ENCODE measurements at regions not wholly inside any gene's neighbourhood (a gene's known extent, or its start where the extent isn't known, plus 50 kb on each side); places are given as distances from the start of the nearest gene placed in this dataset.

DNA sequence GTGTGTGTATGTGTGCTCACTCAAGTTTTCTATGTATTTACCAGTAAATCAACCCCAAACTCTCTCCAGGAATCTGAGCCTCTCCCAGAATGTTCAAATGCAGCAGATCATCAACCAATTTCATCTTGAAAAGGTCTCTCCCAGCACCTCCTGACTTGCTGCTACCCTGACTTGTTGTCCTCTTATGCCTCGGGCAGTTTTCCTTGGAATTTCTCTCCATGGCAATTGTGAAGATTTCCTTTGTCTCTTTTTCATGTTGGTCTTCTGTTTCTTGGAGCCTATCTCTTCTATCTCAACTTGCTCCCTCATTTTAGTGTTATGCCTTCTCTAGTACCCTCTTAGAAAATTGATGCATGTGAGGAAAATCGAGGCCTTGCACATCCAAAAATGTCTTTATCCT, 303.6 kb upstream of the KIF2A start:
- Mint-ChIP-seq H3K27me3 (no peaks in the 10 kb centered on the region), H3K4me3 (no peak overlapping the region), H3K36me3 (ENCODE audit: low read depth) (no peaks in the 10 kb centered on the region), H3K9me3 (no peaks in the 10 kb centered on the region), H3K27ac (no peak overlapping the region), H3K4me1 (no peaks in the 10 kb centered on the region)
- ATAC-seq (no peak), DNase-seq (no peak)

DNA sequence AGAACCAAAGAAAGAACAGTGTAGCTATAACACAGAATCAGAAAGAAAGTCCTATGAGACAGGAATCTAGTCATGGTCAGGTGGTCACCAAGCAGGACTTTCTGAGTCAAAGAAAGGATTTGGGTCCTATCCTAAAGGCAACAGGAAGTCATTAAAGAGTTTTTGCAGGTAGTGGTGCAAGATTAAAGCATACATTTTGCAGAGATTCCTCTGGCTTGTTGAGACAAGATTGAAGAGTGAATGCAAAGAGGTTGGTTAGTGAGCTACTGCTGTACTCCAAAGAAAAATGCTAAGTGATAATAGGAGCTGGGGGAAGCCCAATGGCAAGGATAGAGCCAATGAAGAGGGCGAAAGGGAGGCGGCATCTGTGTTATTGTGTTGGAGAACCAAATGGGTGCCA, 300.5 kb upstream of the KIF2A start:
- Mint-ChIP-seq H3K36me3 (ENCODE audit: low read depth) (no peaks in the 10 kb centered on the region), H3K27ac (no peak overlapping the region), H3K4me3 (no peak overlapping the region), H3K4me1 (no peaks in the 10 kb centered on the region), H3K27me3 (no peaks in the 10 kb centered on the region), H3K9me3 (no peaks in the 10 kb centered on the region)
- DNase-seq: no peak
- no peak for ATAC-seq

DNA sequence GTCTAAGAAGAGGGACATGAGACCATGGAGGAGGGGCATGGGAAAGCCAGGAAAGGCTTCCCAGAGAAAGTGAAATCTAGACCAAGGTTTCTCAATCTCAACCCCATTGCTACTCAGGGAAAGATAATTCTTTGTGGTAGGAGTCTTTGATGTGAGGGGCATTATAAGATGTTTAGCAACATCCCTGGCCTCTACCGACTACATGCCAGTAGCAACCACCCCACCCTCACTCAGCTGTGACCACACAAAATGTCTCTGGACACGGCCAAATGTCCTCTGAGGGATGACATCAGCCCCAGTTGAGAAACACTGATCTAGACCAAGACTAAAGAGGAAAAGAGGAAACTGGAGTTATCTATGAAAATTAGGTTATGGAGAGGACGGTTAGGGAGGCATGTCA, 298.5 kb upstream of the KIF2A start:
- no peaks in the 10 kb centered on the region for H3K27me3 Mint-ChIP-seq
- ATAC-seq (no peak), DNase-seq (no peak)
- H3K9me3 Mint-ChIP-seq: no peaks in the 10 kb centered on the region
- no peaks in the 10 kb centered on the region for H3K4me1 Mint-ChIP-seq
- H3K4me3 Mint-ChIP-seq: no peak overlapping the region
- H3K36me3 Mint-ChIP-seq (ENCODE audit: low read depth): no peaks in the 10 kb centered on the region
- no peak overlapping the region for H3K27ac Mint-ChIP-seq

GRCh38 chr5:62011089-62011664, 294.8 kb upstream of the KIF2A start:
- H3K4me1 Mint-ChIP-seq: no peaks in the 10 kb centered on the region
- H3K9me3 Mint-ChIP-seq: no peaks in the 10 kb centered on the region
- DNase-seq (no peak), ATAC-seq (no peak)
- no peaks in the 10 kb centered on the region for H3K27me3 Mint-ChIP-seq
- no peak overlapping the region for H3K27ac Mint-ChIP-seq
- H3K36me3 Mint-ChIP-seq (ENCODE audit: low read depth): no peaks in the 10 kb centered on the region
- H3K4me3 Mint-ChIP-seq: no peak overlapping the region

DNA sequence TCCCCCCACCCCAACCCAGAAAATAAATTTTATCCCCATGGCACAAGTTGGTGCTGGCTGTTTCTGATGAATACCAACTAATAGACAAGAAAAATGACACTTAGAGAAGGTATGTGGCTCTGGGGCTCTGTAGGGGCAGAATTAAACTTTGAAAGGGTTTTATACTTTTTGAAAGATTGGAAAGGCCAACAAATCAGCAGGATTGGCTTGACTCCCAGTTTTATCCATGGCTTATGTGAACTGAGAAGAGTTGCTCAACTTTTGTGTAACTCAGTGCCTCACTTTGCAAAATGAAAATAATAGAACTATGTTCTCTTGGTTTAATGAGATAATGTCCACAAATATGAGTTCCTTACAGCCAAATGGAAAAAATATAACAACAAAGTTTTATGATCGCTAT, 288.9 kb upstream of the KIF2A start:
- no peak for DNase-seq
- no peaks in the 10 kb centered on the region for H3K9me3 Mint-ChIP-seq
- no peak overlapping the region for H3K27ac Mint-ChIP-seq
- no peaks in the 10 kb centered on the region for H3K36me3 Mint-ChIP-seq (ENCODE audit: low read depth)
- no peak overlapping the region for H3K4me3 Mint-ChIP-seq
- no peaks in the 10 kb centered on the region for H3K4me1 Mint-ChIP-seq
- no peaks in the 10 kb centered on the region for H3K27me3 Mint-ChIP-seq
- no peak for ATAC-seq

DNA sequence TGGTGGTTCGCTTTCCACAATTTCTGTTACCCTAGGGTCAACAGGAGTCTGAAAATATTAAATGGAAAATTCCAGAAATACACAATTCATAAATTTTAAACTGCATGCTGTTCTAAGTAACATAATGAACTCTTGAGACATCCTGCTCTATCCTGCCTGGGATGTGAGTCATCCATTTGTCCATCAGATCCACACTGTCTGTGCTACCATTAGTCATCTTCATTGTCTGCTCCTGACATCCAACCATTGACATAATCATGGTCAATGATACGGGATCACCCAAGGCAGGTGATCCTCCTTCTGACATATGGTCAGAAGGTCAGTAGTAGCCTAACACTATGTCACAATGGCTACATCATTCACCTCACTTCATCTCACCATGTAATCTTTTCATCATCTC, 276.7 kb upstream of the KIF2A start:
- peaks cover 9% of the 10 kb centered on the region for H3K9me3 Mint-ChIP-seq
- H3K4me1 Mint-ChIP-seq: no peaks in the 10 kb centered on the region
- H3K27ac Mint-ChIP-seq: no peak overlapping the region
- no peak for ATAC-seq
- H3K27me3 Mint-ChIP-seq: no peaks in the 10 kb centered on the region
- no peak for DNase-seq
- H3K36me3 Mint-ChIP-seq (ENCODE audit: low read depth): no peaks in the 10 kb centered on the region
- no peak overlapping the region for H3K4me3 Mint-ChIP-seq

GRCh38 chr5:62030326-62030725, 275.7 kb upstream of the KIF2A start:
- Mint-ChIP-seq H3K4me3 (no peak overlapping the region), H3K9me3 (peaks cover 9% of the 10 kb centered on the region), H3K27ac (no peak overlapping the region), H3K36me3 (ENCODE audit: low read depth) (no peaks in the 10 kb centered on the region), H3K27me3 (no peaks in the 10 kb centered on the region), H3K4me1 (no peaks in the 10 kb centered on the region)
- DNase-seq: no peak
- ATAC-seq: no peak

DNA sequence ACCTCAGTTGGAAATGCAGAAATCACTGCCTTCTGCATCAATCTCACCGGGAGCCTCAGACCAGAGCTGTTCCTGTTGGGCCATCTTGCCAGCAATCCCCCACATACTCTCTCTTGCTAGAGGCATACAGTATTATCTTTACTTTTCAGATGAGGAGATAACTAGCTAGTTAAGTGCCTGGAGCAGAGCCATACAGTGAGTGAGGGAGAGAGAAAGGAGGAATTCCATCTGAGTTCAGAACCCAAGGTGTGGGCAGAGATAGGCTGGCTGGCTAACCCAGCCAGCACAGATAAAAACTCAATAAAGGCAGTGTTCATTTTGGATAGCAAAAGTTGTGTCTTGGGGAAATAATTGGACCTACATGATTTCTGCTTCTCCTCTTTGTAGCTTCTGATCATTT, 268.0 kb upstream of the KIF2A start:
- DNase-seq (no peak), ATAC-seq (no peak)
- H3K36me3 Mint-ChIP-seq (ENCODE audit: low read depth): no peaks in the 10 kb centered on the region
- no peaks in the 10 kb centered on the region for H3K27me3 Mint-ChIP-seq
- H3K9me3 Mint-ChIP-seq: no peaks in the 10 kb centered on the region
- no peaks in the 10 kb centered on the region for H3K4me1 Mint-ChIP-seq
- H3K4me3 Mint-ChIP-seq: no peak overlapping the region
- no peak overlapping the region for H3K27ac Mint-ChIP-seq

DNA sequence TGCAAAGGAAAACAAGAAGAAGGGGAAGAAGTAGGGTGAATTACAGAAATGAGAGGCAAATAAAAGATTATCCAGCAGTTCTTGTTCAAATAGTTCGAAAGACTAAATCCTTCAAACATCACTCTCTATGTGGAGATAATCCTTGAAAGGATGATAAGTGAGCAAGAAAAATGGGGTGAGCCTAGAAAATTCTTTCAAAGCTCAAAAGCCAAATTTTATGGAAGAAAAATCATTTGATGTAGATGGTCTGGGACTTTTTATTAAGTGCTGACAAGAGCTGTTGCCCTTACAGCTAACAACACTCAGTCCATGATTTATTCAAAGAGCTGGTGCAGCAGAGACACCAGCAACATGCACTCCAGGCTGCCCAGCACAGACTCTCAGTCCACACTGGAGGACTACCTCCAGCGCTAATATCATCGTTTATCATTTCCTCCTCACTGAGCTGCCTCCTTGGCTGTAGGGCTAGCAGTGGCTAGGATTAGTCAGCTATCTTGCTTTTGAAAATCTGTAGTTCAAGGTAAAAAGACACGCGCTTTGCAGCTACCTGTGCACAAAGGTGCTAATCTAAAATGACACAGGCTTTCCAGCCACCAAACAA, 264.8 kb upstream of the KIF2A start:
- H3K27me3 Mint-ChIP-seq: no peaks in the 10 kb centered on the region

DNA sequence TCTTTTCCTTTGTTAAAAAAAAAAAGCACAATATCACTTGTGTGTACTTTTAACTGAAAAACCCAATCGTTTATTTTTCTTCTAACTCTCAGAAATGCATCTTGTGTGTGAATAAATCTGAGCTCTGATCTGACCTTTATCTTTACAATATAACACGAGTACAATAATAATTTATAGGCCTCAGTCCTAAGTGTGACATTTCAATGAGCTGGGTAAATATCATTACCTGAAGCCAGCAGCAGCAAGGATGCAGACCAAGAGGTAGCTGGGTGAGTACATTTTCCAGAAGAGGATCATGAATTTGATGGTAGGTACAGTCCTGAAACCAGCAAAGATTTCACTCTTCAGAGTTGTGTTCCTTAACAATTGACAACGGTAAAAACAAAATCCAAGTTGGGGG, 264.0 kb upstream of the KIF2A start:
- Mint-ChIP-seq H3K36me3 (ENCODE audit: low read depth) (no peaks in the 10 kb centered on the region), H3K4me1 (no peaks in the 10 kb centered on the region), H3K27me3 (no peaks in the 10 kb centered on the region), H3K9me3 (peaks cover 8% of the 10 kb centered on the region), H3K27ac (no peak overlapping the region), H3K4me3 (no peak overlapping the region)
- DNase-seq (no peak), ATAC-seq (no peak)

More for the DNA sequence above, 264.8 kb upstream of the KIF2A start:
- no peak for ATAC-seq
- peaks cover 3% of the 10 kb centered on the region for H3K9me3 Mint-ChIP-seq
- no peak for DNase-seq
- H3K27ac Mint-ChIP-seq: no peak overlapping the region
- H3K4me3 Mint-ChIP-seq: no peak overlapping the region
- no peaks in the 10 kb centered on the region for H3K4me1 Mint-ChIP-seq
- H3K36me3 Mint-ChIP-seq (ENCODE audit: low read depth): no peaks in the 10 kb centered on the region

- Mint-ChIP-seq H3K36me3 (ENCODE audit: low read depth) (no peaks in the 10 kb centered on the region), H3K4me3 (no peak overlapping the region), H3K9me3 (peaks cover 12% of the 10 kb centered on the region), H3K27ac (no peak overlapping the region), H3K27me3 (no peaks in the 10 kb centered on the region), H3K4me1 (no peaks in the 10 kb centered on the region)
- DNase-seq: no peak
- ATAC-seq: no peak
Observed at GRCh38 chr5:62043289-62044280, 262.4 kb upstream of the KIF2A start.

DNA sequence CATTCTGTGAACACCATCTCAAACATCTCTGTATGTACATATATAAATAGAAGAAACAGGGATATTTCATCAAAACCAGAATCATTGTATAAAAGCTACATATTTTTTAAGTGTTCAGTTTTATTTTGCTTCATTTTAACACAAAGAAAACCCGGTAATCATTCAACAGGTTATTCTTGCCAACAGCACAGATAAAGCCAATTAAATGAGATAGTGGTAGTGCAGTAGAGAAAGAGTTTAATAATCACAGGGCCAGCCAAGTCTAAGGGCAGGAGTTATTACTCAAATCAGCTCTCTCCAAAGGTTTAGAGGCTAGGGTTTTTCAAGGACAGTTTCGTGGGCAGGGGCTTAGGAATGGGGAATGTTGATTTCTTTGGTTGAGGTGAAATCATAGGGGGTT, 261.0 kb upstream of the KIF2A start:
- Mint-ChIP-seq H3K4me3 (no peak overlapping the region), H3K36me3 (ENCODE audit: low read depth) (no peaks in the 10 kb centered on the region), H3K4me1 (no peaks in the 10 kb centered on the region), H3K27me3 (no peaks in the 10 kb centered on the region), H3K27ac (no peak overlapping the region), H3K9me3 (peaks cover 12% of the 10 kb centered on the region)
- DNase-seq (no peak), ATAC-seq (no peak)

GRCh38 chr5:62046191-62046590, 259.8 kb upstream of the KIF2A start:
- Mint-ChIP-seq H3K27ac (no peak overlapping the region), H3K9me3 (peaks cover 12% of the 10 kb centered on the region), H3K4me1 (no peaks in the 10 kb centered on the region), H3K4me3 (no peak overlapping the region), H3K27me3 (no peaks in the 10 kb centered on the region), H3K36me3 (ENCODE audit: low read depth) (no peaks in the 10 kb centered on the region)
- no peak for DNase-seq
- ATAC-seq: no peak

GRCh38 chr5:62051747-62052146, 254.3 kb upstream of the KIF2A start:
- DNase-seq: no peak
- Mint-ChIP-seq H3K9me3 (peaks cover 12% of the 10 kb centered on the region), H3K27me3 (no peaks in the 10 kb centered on the region), H3K4me1 (no peaks in the 10 kb centered on the region), H3K27ac (no peak overlapping the region), H3K36me3 (ENCODE audit: low read depth) (no peaks in the 10 kb centered on the region), H3K4me3 (no peak overlapping the region)
- ATAC-seq: no peak

DNA sequence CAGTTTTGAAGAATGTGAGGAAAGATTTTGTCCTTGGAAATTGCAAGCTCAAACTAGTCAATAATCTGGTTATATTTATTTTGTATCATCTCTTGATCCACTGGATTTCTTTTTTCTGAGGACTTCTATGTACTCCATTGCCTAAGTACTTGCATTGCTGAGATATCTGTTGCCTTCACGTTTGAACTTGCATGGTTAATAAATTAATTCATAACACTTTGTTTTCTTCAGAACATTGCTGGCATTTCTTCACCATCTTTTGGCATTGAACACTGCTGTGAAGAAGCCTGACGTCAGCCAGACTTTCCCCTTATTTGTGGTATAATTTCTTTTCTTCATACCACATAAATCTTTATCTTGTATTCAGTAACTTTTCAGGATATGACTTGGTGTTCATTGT, 246.0 kb upstream of the KIF2A start:
- no peaks in the 10 kb centered on the region for H3K4me1 Mint-ChIP-seq
- no peaks in the 10 kb centered on the region for H3K27me3 Mint-ChIP-seq
- no peak overlapping the region for H3K27ac Mint-ChIP-seq
- no peak overlapping the region for H3K4me3 Mint-ChIP-seq
- ATAC-seq: no peak
- DNase-seq: no peak
- no peaks in the 10 kb centered on the region for H3K36me3 Mint-ChIP-seq (ENCODE audit: low read depth)
- H3K9me3 Mint-ChIP-seq: no peaks in the 10 kb centered on the region
